Keratinocyte (primary cell): ENCODE measurements at regions not wholly inside any gene's neighbourhood (a gene's known extent, or its start where the extent isn't known, plus 50 kb on each side); places are given as distances from the start of the nearest gene placed in this dataset.

Source experiments
- DNase-seq: peaks from one replicate; pipeline ENCODE4 v3.0.0-alpha.2; 2011; ENCODE audit warnings: low read depth, missing footprints, low spot score
- FAIRE-seq: peaks from 2 replicates; lab custom pipeline; 2011; peaks lifted over from hg19 to GRCh38; lab: Jason Lieb, UNC
- H2AFZ ChIP-seq: 2 replicates; pipeline ENCODE4 v1.6.0; 2012; ENCODE audit warnings: low read length, control low read depth, inconsistent platforms; ENCODE audit not compliant: control insufficient read depth
- H3K27ac ChIP-seq: 2 replicates; pipeline ENCODE4 v1.5.1; 2011; ENCODE audit warnings: low read length; ENCODE audit not compliant: control insufficient read depth, insufficient read depth
- H3K27me3 ChIP-seq: 3 replicates; pipeline ENCODE4 v1.6.0; 2011; ENCODE audit warnings: low read length; ENCODE audit not compliant: control insufficient read depth, insufficient read depth; ENCODE audit errors: extremely low read depth
- H3K36me3 ChIP-seq, 2 experiments: 2 replicates in 1 of 2; 3 replicates in 1 of 2; pipeline ENCODE4 v1.5.1; 2011; ENCODE audit warnings: low read length in 2 of 2, mild to moderate bottlenecking in 1 of 2; ENCODE audit not compliant: control insufficient read depth in 2 of 2, insufficient read depth in 2 of 2; ENCODE audit errors: extremely low read depth in 1 of 2
- H3K4me1 ChIP-seq: 3 replicates; pipeline ENCODE4 v1.5.1; 2011; ENCODE audit warnings: low read length; ENCODE audit not compliant: control insufficient read depth, insufficient read depth; ENCODE audit errors: extremely low read depth
- H3K4me2 ChIP-seq: 3 replicates; pipeline ENCODE4 v1.6.0; 2011; ENCODE audit warnings: low read depth, low read length; ENCODE audit not compliant: control insufficient read depth, insufficient read depth; ENCODE audit errors: extremely low read depth
- H3K4me3 ChIP-seq, 3 experiments: fragments of 200-600 bp in 1 of 3; sonication (generic) in 1 of 3; 2 replicates in 2 of 3; 3 replicates in 1 of 3; pipeline ENCODE4 v1.5.1; 2011 to 2016; ENCODE audit warnings: low read length in 3 of 3, mild to moderate bottlenecking in 3 of 3, control low read depth in 2 of 3, inconsistent platforms in 1 of 3, low read depth in 1 of 3, mixed read lengths in 1 of 3, mixed run types in 1 of 3, moderate library complexity in 1 of 3; ENCODE audit not compliant: control insufficient read depth in 2 of 3, insufficient read depth in 2 of 3; ENCODE audit errors: extremely low read depth in 1 of 3
- H3K79me2 ChIP-seq: 2 replicates; pipeline ENCODE4 v1.6.0; 2012; ENCODE audit warnings: low read length; ENCODE audit not compliant: control insufficient read depth, insufficient read depth
- H3K9ac ChIP-seq: 3 replicates; pipeline ENCODE4 v1.6.0; 2011; ENCODE audit warnings: low read length; ENCODE audit not compliant: control insufficient read depth, insufficient read depth; ENCODE audit errors: extremely low read depth
- H3K9me1 ChIP-seq: 3 replicates; pipeline ENCODE4 v1.6.0; 2011; ENCODE audit warnings: low read length; ENCODE audit not compliant: control insufficient read depth, insufficient read depth; ENCODE audit errors: extremely low read depth
- H3K9me3 ChIP-seq: 2 replicates; pipeline ENCODE4 v1.5.1; 2012; ENCODE audit warnings: low read depth, low read length; ENCODE audit not compliant: control insufficient read depth
- H4K20me1 ChIP-seq: 3 replicates; pipeline ENCODE4 v1.6.0; 2011; ENCODE audit warnings: low read length; ENCODE audit not compliant: control insufficient read depth, insufficient read depth; ENCODE audit errors: extremely low read depth
- EZH2 ChIP-seq: IDR thresholded peaks from one replicate; pipeline ENCODE4 v1.6.1; 2012; ENCODE audit warnings: inconsistent platforms, mild to moderate bottlenecking, low read length, moderate library complexity
- dilution Hi-C: fragments of 300-500 bp; cut with MboI; formaldehyde crosslinking; loops from one replicate; pipeline ENCODE4 v1.7.0; 2020; ENCODE audit warnings: low sequenced_read_pairs; ENCODE audit not compliant: extremely low pct_ligation_motif_present
- TF ChIP-seq, protein P1 (sequence below), 3 experiments: IDR thresholded peaks in 1 of 3; conservative IDR thresholded peaks in 1 of 3; optimal IDR thresholded peaks in 1 of 3; 2 replicates in 2 of 3; 3 replicates in 1 of 3; pipeline versions ENCODE3 to v1.5.1; 2011; ENCODE audit warnings: low read length in 3 of 3, mild to moderate bottlenecking in 3 of 3, moderate library complexity in 2 of 3, control low read depth in 1 of 3, inconsistent platforms in 1 of 3; ENCODE audit not compliant: insufficient read depth in 2 of 3; ENCODE audit errors: extremely low read depth in 1 of 3

DNA sequence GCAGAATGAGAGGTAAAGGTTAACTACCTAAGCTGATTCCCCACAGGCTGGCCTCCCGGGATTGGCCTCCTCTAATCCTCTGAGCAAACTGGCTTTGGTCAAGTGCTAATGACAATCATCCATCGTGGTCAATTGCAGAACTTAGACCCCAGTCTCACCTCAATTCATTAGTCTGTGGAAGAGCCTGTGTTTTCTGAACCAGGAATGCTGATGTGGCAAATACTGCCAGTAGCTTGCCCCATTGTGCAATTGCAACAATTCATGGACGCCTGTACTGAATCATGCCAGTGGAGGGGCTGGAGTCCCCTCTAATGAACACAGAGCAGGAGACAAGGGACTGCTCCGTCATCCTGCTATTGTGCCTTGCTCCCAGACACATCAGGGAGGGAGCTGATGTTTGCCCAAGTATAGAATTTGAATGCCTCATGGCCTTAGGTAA, 1256.5 kb downstream of the EFNB2 start:
- DNase-seq: no peak

GRCh38 chr13:105276571-105276970, 1258.9 kb downstream of the EFNB2 start:
- Histone ChIP-seq H3K9me3 (no peaks in the 10 kb centered on the region), H3K4me3 (no peak overlapping the region), H3K27ac (no peak overlapping the region), H3K4me1 (no peaks in the 10 kb centered on the region), H2AFZ (no peak overlapping the region), H3K4me2 (no peak overlapping the region), H3K9ac (no peak overlapping the region), H4K20me1 (no peaks in the 10 kb centered on the region), H3K27me3 (no peaks in the 10 kb centered on the region), H3K36me3 (no peaks in the 10 kb centered on the region), H3K9me1 (no peaks in the 10 kb centered on the region), H3K79me2 (no peaks in the 10 kb centered on the region)
- no peak for FAIRE-seq
- dilution Hi-C loops: no loop called here
- DNase-seq: no peak
- TF ChIP-seq EZH2: no peak
- TF ChIP-seq, protein P1, sequence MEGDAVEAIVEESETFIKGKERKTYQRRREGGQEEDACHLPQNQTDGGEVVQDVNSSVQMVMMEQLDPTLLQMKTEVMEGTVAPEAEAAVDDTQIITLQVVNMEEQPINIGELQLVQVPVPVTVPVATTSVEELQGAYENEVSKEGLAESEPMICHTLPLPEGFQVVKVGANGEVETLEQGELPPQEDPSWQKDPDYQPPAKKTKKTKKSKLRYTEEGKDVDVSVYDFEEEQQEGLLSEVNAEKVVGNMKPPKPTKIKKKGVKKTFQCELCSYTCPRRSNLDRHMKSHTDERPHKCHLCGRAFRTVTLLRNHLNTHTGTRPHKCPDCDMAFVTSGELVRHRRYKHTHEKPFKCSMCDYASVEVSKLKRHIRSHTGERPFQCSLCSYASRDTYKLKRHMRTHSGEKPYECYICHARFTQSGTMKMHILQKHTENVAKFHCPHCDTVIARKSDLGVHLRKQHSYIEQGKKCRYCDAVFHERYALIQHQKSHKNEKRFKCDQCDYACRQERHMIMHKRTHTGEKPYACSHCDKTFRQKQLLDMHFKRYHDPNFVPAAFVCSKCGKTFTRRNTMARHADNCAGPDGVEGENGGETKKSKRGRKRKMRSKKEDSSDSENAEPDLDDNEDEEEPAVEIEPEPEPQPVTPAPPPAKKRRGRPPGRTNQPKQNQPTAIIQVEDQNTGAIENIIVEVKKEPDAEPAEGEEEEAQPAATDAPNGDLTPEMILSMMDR (optimal IDR thresholded peaks at IDR 0.05 in 1 of 3, IDR thresholded peaks at IDR 0.05 in 1 of 3, conservative IDR thresholded peaks at IDR 0.05 in 1 of 3; ENCODE audit: extremely low read depth in 1 of 3, insufficient read depth in 2 of 3, low read length in 3 of 3): no peak

More for the DNA sequence above, 1256.5 kb downstream of the EFNB2 start:
- Histone ChIP-seq H3K4me2 (no peak overlapping the region), H3K27me3 (no peaks in the 10 kb centered on the region), H3K9ac (no peak overlapping the region), H3K36me3 (no peaks in the 10 kb centered on the region), H3K79me2 (no peaks in the 10 kb centered on the region), H3K27ac (no peak overlapping the region), H2AFZ (no peak overlapping the region), H3K4me3 (no peak overlapping the region), H3K9me1 (no peaks in the 10 kb centered on the region), H3K4me1 (no peaks in the 10 kb centered on the region), H4K20me1 (no peaks in the 10 kb centered on the region), H3K9me3 (no peaks in the 10 kb centered on the region)
- FAIRE-seq: no peak
- no peak for TF ChIP-seq EZH2
- TF ChIP-seq, protein P1 (optimal IDR thresholded peaks at IDR 0.05 in 1 of 3, IDR thresholded peaks at IDR 0.05 in 1 of 3, conservative IDR thresholded peaks at IDR 0.05 in 1 of 3; ENCODE audit: extremely low read depth in 1 of 3, insufficient read depth in 2 of 3, low read length in 3 of 3): no peak
- dilution Hi-C loops: no loop called here
